HK-2 (cell line): ENCODE measurements at regions not wholly inside any gene's neighbourhood (a gene's known extent, or its start where the extent isn't known, plus 50 kb on each side); places are given as distances from the start of the nearest gene placed in this dataset.

Experiments
- DNase-seq: peaks from one replicate; pipeline ENCODE4 v3.0.0-alpha.2; 2018; ENCODE audit not compliant: unreplicated experiment

DNA sequence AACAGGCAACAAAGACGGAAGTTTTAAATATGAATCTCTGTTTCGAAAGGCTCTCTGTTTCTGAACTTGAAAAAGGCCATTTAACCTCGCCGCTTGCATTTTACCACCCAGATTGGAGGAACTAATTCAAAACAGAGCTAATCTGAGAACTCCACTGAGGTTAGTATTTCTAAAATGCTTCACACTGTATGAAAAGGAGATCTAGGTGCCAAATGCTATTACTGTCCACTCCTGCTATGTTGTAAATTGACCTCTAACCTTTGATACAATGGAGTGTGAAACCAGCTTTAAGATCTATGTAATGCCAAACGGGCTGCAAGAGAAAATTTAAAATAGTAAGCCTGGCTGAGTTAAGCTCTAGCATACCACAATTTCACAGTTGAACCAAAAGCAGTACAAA, 364.5 kb downstream of the IRS1 start:
- DNase-seq = no peak

DNA sequence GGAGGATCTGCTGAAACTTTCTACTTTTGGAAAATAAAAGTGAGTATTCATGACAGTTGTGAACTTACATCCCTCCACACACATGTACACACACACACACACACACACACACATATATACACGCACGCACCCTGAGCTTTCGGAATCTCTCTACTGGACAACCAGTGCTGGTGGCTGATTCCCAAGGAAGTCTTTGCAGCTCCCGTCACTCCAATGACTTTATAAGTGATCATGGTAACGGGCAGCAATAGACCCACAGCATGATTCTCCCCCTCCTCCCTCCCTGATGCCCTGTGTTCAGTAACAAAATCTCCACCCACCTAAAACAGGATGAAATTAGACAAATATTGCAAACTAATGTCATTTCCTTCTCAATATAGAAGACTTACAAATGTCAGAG, 364.9 kb downstream of the IRS1 start:
- no peak for DNase-seq

DNA sequence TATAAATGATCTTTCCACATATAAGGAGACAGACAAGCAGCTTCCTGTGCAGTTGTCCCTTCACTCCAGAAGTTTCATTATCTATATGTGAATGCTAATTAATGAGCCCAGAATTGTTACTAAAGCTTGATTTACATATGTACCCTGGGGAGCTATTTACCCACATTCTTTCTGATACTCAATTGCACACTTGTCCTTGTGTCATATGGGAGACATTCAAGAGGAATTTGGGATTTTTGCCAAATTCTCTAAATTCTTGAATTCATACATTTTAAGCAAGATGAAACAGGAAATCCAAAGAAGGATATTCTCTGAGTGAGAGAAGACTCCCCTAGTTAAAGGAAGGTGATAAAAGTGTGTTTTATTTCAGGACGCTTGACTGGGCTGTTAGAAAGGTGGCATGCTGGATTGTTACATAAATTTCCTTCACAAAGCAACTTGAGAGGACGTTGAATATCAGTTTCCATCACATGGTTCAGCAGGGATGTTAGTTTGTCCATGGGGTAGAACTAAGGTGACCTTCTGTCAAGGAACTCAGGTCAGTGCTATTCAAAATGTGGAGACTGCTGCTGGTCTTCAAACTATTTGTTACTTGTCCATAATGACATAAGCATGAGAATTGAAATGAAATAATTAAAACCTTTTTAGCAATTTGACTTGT, 368.2 kb downstream of the IRS1 start:
- DNase-seq = no peak

- no peak for DNase-seq
Measured at GRCh38 chr2:226429476-226429875, 370.1 kb downstream of the IRS1 start.

DNA sequence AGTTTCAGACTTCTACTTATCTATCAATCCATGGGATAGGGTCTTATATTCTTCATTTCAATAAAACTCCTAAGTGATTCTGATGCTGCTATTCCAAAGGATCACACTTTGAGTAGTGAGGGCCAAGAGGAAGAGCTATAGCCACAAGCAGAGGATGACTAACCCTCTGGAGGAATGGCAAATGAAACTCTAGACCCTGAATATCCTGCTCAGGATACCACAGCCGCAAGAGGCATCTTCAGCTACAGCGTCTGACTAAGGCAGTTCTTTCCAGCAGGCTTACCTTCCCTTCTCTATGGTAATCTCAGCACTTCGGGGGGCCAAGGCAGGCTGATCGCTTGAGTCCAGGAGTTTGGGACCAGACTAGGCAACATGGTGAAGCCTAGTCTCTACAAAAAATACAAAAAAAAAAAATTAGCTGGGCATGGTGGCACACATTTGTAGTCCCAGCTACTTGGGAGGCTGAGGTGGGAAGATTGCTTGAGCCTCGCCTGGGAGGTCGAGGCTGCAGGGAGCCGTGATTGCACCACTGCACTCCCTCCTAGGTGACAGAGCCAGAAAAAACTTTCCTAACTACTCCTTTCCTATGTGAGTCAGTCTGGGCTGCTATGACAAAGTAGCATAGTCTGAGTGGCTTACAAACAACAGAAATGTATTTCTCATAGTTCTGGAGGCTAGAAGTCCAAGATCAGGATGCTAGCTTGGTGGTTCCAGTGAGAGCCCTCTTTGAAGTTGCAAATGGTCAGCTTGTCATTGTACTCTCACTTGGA, 371.9 kb downstream of the IRS1 start:
- DNase-seq = peak; percentile 73

GRCh38 chr2:226426292-226426736, 373.3 kb downstream of the IRS1 start:
- DNase-seq = no peak

GRCh38 chr2:226424971-226425370, 374.6 kb downstream of the IRS1 start:
- DNase-seq = no peak

GRCh38 chr2:226423498-226423960, 376.1 kb downstream of the IRS1 start:
- no peak for DNase-seq

DNA sequence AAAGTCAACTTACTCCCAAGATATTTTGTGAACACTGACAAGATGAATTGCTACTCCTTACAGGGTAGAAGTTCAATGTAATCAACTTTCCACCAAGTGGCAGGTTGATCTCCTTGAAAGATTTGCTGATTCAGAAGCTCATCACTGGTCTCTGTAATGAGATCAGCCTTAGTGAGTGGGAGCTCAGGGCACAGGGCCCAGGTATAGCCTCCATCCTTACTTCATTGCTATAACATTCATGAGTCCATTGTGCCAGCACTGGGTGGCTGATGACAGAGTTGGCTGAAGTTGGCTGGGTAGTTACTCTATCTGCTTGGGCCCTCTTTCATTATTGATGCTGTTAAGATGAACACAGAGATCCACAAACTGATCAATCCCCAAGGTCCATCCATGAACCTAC, 379.0 kb downstream of the IRS1 start:
- DNase-seq = no peak

- no peak for DNase-seq
Measured at GRCh38 chr2:226418521-226418920, 381.1 kb downstream of the IRS1 start.

DNA sequence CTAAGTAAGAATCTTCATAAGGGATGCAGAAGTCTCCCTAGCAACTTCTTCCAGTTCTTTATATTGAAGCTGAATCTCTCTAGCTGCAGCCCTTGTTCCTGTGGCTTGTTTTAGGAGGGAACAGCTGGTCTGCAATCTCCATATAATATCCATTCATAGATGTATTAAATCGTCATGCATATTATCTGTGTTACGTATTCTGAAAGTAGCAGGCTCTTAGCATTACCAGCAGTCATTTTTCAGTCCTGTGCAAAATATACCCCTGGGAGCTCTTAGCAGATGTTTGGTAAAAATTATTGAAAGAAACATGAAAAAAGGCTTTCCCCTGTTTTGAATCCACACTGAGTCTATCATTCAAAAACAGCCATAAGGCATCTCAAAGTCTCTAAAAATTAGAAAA, 385.3 kb downstream of the IRS1 start:
- DNase-seq = no peak

GRCh38 chr2:226413498-226414130, 386.0 kb downstream of the IRS1 start:
- no peak for DNase-seq

DNA sequence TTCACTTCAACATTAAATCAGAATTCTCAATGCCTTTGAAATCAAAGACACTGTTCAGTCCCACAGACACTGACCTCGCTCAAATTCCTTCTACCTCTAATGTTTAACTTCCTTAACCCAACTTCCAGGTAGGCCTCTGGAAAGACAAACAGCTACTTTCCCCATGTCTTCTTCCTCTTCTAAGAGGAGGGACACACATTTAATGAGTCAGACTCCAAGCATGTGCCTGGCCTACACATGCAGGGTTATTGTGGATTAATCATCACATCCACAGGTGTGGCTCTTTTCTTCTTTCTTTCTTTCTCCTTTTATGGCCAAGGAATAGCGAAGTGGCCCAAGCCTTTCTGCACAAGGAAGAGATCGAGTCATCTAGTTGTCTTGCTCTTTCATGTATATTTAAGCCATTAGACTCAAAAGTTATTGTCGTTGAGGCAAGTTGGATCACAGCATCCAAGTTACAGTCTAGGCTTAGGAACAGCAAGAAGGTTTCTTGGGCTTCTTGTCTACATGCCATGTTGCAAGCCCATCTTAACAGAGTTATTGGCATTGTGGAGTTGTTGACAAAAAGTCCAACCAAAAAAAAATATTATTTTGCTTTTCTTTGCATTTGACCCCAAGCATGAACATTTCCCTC, 387.8 kb downstream of the IRS1 start:
- DNase-seq = peak; percentile 58

DNA sequence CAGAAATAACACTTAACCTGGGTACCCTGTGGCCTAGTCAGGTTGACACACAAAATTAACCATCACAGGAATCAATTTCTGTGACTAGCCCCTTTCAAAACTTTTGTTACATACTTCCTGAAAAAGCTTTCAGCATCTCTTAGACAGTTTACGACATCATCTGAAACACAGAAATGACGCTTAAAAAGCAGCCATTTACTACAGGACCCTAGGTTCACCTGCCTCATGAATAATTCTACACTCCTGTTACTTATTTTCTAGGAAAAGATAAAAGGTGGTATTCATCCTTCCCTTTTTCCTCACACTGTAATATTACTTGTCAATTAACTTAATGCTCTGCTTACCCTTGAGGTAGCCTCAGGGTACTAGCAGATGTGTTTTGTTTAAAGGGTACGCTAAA, 388.4 kb downstream of the IRS1 start:
- DNase-seq = no peak

DNA sequence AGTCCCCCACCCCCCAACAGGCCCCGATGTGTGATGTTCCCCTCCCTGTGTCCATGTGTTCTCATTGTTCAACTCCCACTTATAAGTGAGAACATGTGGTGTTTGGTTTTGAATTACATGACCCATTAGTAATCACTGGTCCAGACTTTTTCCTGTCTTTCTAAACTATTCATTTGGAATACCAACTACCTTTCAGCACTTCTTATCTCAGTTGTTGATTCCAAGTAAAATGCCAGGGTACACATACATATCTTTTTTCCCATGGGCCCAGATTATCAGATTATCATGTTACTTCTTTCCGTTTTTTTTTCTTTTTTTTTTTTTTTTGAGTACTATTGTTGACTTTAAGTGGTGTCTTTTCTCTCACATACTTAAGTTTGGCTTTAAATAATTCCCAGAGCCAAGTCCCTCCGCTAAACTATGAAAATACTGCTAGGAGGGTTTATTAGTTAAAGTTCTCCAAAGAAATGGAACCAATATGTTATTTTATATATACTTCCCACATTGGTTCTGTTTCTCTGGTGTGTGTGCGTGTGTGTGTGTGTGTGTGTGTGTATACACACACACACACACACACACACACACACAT, 389.3 kb downstream of the IRS1 start:
- no peak for DNase-seq

GRCh38 chr2:226409134-226409533, 390.5 kb downstream of the IRS1 start:
- DNase-seq = no peak

DNA sequence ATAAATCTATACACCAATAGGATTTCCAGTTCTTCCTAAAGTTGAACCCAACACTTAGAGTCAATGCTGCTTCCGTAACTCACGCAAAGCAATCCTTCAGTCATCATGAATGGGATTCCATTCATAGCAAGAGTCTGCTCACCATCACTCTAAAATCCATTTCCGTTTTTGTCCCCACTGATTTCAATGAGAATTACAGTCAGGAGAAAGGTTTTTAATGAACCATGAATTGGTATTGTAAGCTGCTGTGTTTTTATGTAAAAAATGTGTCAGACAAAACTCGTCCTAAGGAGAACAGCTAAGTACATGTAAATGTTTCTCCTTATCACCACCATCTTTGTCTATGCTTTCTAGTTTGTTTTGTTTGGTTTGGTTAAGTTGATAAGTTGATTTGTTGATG, 391.5 kb downstream of the IRS1 start:
- DNase-seq = no peak

GRCh38 chr2:226407135-226407534, 392.5 kb downstream of the IRS1 start:
- no peak for DNase-seq

- no peak for DNase-seq
Measured at GRCh38 chr2:226405465-226405864, 394.2 kb downstream of the IRS1 start.

DNA sequence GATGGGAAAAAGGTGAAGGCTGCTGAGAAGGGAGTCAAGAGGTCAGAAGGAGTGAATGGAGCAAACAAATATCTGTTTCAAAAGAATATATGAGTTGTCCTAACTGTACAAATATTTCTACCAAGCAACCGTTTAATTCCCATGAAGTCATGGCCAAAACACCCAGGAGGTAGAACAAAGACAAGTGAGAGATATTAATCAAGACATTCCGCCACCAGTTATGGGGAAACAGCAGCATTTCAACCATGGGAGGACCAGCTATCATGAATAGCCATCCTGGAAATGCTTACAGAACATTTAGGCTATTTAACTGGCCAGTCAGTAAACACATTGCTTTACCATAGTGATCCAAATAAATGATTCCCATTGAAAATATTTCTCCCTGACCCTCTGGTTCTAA, 396.3 kb downstream of the IRS1 start:
- no peak for DNase-seq

- no peak for DNase-seq
Measured at GRCh38 chr2:226399006-226399405, 400.6 kb downstream of the IRS1 start.

DNA sequence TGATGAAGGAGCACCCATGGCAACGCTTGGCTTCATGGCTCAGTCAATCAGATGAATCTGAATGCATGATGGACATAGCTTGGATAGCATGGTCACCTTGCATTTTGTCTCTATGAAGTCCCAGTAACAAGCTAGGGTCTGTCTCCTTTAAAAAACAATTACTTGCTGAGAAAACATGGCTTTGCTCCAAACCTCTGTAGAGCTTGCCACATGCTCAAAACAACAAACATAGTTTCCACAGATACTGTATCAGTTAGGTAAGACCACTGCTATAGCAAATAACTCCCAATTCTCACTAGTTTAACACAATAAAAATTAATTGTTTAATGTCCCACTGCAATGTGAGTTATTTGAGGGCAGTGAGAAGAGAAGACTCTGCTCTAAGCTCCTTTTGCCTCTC, 401.0 kb downstream of the IRS1 start:
- DNase-seq = no peak
